NCI-H2196 (cell line): ENCODE measurements at regions not wholly inside any gene's neighbourhood (a gene's known extent, or its start where the extent isn't known, plus 50 kb on each side); places are given as distances from the start of the nearest gene placed in this dataset.
A peak's percentile ranks its signal among the peaks of the same experiment; 100 is the strongest.

Source experiments
- DNase-seq: peaks from one replicate; lab custom pipeline; 2025; ENCODE audit not compliant: unreplicated experiment; lab: John Stamatoyannopoulos, UW

GRCh38 chr4:24637173-24637572, 52.8 kb upstream of the DHX15 start:
- no peak for DNase-seq

DNA sequence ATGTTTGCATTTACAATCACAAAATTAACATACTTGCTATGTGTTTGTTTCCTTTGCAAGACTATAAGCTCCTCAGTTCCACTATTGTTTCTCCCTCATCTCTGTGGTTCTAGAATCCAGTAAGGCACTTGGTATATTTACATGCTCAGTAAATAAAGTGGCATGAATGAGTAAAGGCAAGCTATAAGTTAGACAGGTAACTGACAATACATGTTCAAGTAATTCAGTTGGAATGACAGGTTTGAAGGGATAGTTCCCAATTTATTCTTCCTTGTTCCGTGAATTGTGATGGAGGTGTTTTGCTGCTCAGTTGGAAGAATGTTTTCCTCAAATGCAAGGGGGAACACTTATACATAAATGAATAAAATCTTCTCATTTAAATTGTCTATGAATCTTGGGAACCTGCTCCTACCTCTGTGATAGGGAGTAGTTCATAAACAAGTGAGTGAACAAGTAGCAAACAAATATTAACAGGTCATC, 54.1 kb upstream of the DHX15 start:
- no peak for DNase-seq

- DNase-seq: no peak
Observed at GRCh38 chr4:24639714-24640113, 55.4 kb upstream of the DHX15 start.

DNA sequence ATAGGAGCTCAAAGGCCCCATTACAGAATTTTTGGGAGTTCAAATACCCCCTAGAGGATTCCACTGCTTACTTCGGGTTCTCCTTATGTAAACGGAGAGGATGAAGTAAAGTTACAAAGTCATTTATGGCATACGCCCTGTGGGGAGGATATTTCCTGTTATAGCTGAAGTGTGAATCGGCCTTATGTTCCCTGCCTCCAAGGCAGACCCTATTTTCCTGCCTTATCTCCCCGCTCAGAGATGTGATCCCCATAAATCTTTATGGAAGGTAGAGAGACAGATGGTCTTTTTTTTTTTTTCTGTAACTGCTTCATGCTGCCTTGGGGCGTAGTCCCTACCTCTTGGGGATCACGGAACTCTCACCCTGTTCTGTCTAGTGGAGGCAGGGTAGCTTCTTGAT, 56.0 kb upstream of the DHX15 start:
- no peak for DNase-seq

DNA sequence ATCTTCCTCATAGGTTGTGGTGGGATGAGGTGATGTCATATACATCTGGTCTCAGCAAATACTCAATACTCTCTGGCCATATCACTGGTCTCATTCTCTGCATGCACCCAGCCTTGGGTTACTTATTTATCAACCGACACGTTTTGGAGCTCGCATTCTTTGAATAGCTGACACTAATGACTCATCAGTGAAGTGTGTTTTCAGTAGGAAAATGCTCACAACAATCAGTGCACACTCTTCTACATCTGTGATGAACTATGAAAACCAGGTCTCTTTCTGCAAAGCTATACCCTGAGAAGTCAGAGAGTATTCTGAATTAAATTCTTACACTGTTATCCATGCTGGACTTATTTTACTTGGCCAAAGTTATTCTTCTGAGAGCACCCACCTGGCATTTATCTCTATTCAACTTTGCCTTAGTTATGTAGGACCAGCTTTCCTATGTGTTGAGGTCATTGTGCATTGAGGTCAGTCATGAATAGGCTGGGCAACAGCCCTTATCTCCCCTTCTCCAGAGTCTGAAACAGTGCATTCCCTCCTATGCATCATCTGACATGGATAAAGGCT, 58.7 kb upstream of the DHX15 start:
- no peak for DNase-seq

GRCh38 chr4:24643774-24644520, 59.6 kb upstream of the DHX15 start:
- no peak for DNase-seq

GRCh38 chr4:24644983-24645764, 60.8 kb upstream of the DHX15 start:
- DNase-seq: no peak

DNA sequence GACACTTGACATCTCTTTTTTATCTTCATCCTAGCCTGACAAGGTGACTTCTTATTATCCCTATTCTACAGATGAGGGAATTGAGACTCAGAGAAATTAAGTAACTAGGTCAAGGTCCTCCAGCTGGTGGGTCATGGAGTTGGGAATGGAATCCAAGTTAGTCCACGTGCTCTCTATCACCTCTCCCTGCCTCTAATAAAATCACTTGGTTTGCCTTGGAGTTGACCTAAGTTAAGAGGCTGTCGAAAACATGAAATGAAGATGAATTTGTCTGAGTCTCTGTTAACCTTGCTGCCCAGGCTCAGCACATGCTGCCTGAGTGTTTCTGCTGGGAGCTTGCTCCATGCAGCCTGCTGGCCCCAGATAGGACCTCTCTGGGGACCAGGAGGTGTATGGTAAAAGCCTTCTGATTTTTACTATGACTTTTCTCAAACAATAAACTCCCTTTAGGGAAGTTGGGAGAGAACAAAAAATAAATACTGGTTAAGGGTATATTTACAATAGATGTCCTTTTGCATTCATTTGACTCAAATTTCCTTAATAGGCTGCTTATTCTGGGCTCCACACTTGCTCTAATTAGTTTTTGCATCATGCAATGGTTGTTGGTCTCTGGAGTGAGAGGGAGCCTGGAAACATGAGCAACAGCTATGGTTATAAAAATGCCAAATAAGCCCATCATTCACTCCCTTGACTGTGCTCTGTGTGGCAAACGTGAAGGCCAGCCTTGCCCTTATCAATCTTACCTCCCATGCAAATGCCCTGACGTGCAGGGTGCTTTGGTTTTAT, 61.6 kb upstream of the DHX15 start:
- DNase-seq: no peak

- peak; percentile 4 for DNase-seq
Observed at GRCh38 chr4:24646798-24647460, 62.6 kb upstream of the DHX15 start.

DNA sequence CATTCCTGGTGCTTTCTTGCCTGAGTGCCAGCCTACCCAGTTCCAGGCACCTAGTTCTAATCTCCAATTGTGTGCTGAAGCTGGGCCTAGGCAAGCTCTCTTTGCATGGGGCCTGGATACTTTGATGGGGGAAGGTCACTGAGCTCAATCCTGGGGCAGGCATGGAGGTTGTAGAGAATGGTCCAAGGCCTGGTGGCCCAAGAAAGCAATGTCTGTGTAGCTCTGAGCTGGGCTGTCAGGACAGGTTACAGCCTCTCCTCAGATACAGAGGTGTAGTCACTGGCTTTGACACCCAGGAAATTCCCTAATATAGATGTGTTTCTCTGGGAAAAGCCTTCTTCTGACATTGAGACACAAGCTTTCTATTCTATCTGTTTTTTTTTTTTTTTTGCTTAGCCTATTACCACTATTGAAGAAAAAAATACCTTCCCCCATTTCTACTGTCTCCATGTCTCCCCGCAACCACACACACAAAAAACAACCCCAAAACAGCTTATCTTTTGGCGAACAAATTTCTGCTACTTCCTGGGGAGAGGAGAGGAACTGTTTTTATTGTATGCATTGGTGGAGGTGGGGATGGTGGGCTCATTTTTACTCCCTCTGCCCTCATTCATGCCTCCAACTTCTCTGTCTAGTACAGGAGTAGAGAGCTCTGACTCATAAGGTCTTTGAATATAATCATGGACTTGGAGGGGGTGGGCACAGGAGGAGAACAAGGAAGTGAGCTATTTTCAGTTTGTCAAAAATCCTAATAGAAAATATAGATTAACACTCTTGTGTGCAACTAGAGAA, 66.7 kb upstream of the DHX15 start:
- DNase-seq: no peak

DNA sequence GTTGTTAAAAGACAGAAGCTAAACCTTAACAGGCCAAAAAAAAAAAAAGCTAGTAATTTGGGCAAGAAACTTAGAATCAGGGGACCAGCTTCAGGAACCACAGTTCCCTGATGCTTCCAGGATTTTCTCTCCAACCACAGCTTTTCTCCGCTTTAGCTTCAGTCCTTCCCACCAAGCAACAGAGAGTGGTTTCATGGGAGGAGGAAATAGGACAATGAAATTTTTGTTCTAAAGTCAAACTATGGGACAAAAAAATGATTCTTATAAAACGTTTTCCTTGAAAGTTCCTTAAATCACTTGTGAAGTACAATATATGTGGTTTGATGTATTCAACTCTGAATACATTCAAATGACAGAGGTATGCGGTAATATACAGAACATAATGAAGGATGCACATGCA, 71.0 kb upstream of the DHX15 start:
- DNase-seq: no peak

GRCh38 chr4:24655971-24656370, 71.6 kb upstream of the DHX15 start:
- no peak for DNase-seq

DNA sequence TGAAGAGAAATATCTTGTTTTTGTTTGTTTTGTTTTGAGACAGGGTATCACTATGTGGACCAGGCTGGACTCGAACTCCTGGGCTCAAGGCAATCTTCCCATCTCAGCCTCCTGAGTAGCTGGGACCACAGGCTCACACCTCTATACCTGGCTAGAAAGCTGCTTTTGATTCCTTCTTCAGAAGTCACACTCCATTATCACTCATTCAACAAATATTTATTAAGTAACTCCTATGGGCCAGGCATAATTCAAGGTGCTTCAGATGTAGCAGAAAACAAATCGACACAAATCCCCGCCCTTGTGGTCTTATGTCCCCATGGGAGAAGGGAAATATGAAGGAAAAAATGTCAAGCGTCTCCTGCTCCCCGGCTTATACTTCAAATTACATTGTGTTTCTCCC, 72.6 kb upstream of the DHX15 start:
- DNase-seq: no peak

DNA sequence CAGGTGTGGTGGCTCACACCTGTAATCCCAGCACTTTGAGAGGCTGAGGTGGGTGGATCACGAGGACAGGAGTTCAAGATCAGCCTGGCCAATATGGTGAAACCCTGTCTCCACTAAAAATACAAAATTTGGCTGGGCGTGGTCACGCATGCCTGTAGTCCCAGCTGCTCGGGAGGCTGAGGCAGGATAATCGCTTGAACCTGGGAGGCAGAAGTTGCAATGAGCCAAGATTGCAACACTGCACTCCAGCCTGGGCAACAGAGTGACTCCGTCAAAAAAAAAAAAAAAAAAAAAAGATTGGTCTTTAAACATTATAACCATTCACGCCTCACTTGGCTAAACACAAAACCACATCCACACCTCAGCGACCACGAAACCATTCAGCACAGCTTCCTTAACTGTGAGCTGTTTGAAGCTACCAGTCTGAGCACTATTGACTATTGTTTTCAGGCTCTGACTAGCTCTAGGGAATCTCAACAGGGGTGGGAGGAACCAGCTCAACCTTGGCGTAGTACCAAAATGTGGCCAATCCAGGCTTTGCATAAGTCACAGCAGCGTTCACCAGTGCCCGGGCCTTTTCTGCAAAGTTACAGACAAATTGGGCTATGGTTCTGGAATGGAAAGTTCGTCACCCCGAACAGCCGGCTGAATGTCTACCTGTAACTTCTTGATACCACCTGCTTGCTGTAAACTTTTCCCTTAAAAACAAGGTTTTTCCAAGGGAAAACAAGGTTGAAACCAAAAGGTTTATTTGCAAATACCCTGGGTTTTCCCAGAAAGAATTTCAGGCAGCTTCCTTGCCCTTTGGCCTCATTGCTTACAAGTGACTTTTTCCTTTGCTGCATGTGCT, 73.6 kb upstream of the DHX15 start:
- peak; percentile 49 for DNase-seq

- DNase-seq: peak; percentile 72
Observed at GRCh38 chr4:24659241-24659961, 75.0 kb upstream of the DHX15 start.

GRCh38 chr4:24662056-24662455, 77.7 kb upstream of the DHX15 start:
- DNase-seq: no peak

DNA sequence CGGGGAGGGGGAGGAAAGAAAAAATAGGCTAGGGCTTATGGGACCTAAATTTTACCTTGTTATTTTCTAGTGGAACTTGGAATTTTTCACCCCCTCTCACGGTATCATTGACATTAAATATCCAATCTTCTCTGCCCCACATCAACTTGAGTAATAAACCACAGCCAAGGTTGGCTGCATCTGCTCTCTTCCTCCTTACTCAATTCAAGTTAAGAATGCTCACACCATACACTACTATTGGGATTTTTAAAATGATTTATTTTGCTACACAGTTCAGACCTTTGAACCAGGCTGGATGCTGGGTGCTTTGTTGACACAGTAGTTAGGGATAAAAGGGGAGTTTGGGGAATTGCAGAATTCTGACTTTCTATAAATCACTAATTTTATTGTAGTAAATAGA, 78.2 kb upstream of the DHX15 start:
- DNase-seq: no peak

GRCh38 chr4:24664956-24665355, 80.6 kb upstream of the DHX15 start:
- no peak for DNase-seq
